Endodermal cell (in vitro differentiated cells): ENCODE measurements at regions not wholly inside any gene's neighbourhood (a gene's known extent, or its start where the extent isn't known, plus 50 kb on each side); places are given as distances from the start of the nearest gene placed in this dataset.

Experiments
- DNase-seq: peaks from one replicate; pipeline ENCODE4 v3.0.0-alpha.2; 2017
- H3K27ac ChIP-seq: 2 replicates; pipeline ENCODE4 v1.5.1; 2013; ENCODE audit warnings: mild to moderate bottlenecking, low read depth, low read length, moderate library complexity
- H3K27me3 ChIP-seq: 2 replicates; pipeline ENCODE4 v1.6.1; 2013; ENCODE audit warnings: mild to moderate bottlenecking, low read length, moderate library complexity; ENCODE audit not compliant: insufficient read depth, control insufficient read depth, poor library complexity, severe bottlenecking
- H3K36me3 ChIP-seq: 2 replicates; pipeline ENCODE4 v1.7.0; 2013; ENCODE audit warnings: mild to moderate bottlenecking, low read length, moderate library complexity; ENCODE audit not compliant: control insufficient read depth, insufficient read depth
- H3K4me1 ChIP-seq: one replicate; pipeline ENCODE4 v1.7.0; 2013; ENCODE audit warnings: low read length; ENCODE audit not compliant: control insufficient read depth, insufficient read depth
- H3K4me3 ChIP-seq: 2 replicates; pipeline ENCODE4 v1.5.1; 2013; ENCODE audit warnings: mild to moderate bottlenecking, low read length, moderate library complexity
- H3K9ac ChIP-seq: 2 replicates; pipeline ENCODE4 v1.6.1; 2013; ENCODE audit warnings: mild to moderate bottlenecking, low read length, moderate library complexity; ENCODE audit not compliant: poor library complexity, severe bottlenecking; ENCODE audit errors: extremely low read depth
- H3K9me3 ChIP-seq: 2 replicates; pipeline ENCODE4 v1.6.1; 2013; ENCODE audit warnings: mild to moderate bottlenecking, low read length, moderate library complexity; ENCODE audit not compliant: control insufficient read depth
- H3K27ac Mint-ChIP-seq: 2 replicates; pipeline ENCODE4 v1.8.0; 2020; ENCODE audit warnings: mixed read lengths
- H3K27me3 Mint-ChIP-seq: 2 replicates; pipeline ENCODE4 v1.8.0; 2021; ENCODE audit warnings: mild to moderate bottlenecking, mixed read lengths; ENCODE audit not compliant: insufficient read depth
- H3K36me3 Mint-ChIP-seq: 2 replicates; pipeline ENCODE4 v1.8.0; 2020; ENCODE audit warnings: low read depth, mixed read lengths
- H3K4me1 Mint-ChIP-seq: 2 replicates; pipeline ENCODE4 v1.8.0; 2020; ENCODE audit warnings: mixed read lengths
- H3K4me3 Mint-ChIP-seq: 2 replicates; pipeline ENCODE4 v1.8.0; 2020; ENCODE audit warnings: mild to moderate bottlenecking, moderate library complexity, mixed read lengths
- H3K9me3 Mint-ChIP-seq: 2 replicates; pipeline ENCODE4 v1.8.0; 2020; ENCODE audit warnings: mild to moderate bottlenecking, mixed read lengths
- WGBS, 2 experiments: methylation state at CpG; one replicate each; pipeline versions ENCODE4 v1.1.5 to v1.1.7; 2013; ENCODE audit warnings: missing lambda C conversion rate in 2 of 2, mixed read lengths in 1 of 2; ENCODE audit not compliant: insufficient coverage in 1 of 2, insufficient read length in 1 of 2; 5-methylcytosine and 5-hydroxymethylcytosine counted together
- TF ChIP-seq, protein P1 (sequence below): fragments of 200-600 bp; sonication (generic); conservative IDR thresholded peaks from 2 replicates; pipeline ENCODE4 v1.5.0; 2021; ENCODE audit warnings: antibody characterized with exemption, mild to moderate bottlenecking

DNA sequence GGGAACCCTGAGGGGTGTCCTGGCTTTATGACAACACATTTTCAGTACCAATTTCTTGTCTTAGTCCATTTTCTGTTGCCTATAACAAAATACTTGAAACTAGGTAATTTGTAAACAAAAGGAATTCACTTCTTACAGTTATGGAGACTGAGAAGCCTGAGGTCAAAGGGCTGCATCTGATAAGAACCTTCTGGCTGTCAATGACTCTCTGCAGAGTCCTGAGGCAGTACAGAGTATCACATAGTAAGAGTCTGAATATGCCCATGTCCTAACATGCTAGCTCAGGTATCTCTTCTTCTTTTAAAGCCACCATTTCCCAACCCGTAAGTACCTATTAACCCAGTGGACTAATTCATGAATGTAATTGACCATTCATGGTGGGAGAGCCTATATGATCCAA lies 1458.6 kb upstream of the EYS start:
- DNase-seq: no peak
- Histone ChIP-seq H3K9ac (no peak overlapping the region), H3K27me3 (no peaks in the 10 kb centered on the region), H3K4me3 (no peak overlapping the region), H3K9me3 (peaks cover 7% of the 10 kb centered on the region), H3K27ac (no peak overlapping the region), H3K36me3 (no peaks in the 10 kb centered on the region), H3K4me1 (no peaks in the 10 kb centered on the region)
- Mint-ChIP-seq H3K4me1 (no peaks in the 10 kb centered on the region), H3K27me3 (no peaks in the 10 kb centered on the region), H3K36me3 (no peaks in the 10 kb centered on the region), H3K9me3 (peaks cover 19% of the 10 kb centered on the region), H3K27ac (no peak overlapping the region), H3K4me3 (no peak overlapping the region)
- 77 to 100% methylated on average over 1 of the region's 1 CpG for WGBS, 2 experiments
- TF ChIP-seq, protein P1, sequence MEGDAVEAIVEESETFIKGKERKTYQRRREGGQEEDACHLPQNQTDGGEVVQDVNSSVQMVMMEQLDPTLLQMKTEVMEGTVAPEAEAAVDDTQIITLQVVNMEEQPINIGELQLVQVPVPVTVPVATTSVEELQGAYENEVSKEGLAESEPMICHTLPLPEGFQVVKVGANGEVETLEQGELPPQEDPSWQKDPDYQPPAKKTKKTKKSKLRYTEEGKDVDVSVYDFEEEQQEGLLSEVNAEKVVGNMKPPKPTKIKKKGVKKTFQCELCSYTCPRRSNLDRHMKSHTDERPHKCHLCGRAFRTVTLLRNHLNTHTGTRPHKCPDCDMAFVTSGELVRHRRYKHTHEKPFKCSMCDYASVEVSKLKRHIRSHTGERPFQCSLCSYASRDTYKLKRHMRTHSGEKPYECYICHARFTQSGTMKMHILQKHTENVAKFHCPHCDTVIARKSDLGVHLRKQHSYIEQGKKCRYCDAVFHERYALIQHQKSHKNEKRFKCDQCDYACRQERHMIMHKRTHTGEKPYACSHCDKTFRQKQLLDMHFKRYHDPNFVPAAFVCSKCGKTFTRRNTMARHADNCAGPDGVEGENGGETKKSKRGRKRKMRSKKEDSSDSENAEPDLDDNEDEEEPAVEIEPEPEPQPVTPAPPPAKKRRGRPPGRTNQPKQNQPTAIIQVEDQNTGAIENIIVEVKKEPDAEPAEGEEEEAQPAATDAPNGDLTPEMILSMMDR: no peak

DNA sequence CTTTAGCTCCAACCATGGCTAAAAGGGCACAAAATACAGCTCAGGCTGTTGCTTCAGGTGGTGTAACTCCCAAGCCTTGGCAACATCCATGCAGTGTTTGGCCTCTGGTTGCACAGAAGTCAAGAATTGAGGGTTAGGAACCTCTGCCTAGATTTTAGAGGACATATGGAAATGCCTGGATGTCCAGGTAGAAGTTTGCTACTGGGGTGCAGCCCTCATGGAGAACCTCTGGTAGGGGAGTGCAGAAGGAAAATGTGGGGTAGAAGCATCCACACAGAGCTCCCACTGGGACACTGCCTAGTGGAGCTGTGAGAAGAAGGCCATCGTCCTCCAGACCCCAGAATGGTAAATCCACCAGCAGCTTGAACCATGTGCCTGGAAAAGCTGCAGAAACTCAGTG lies 1453.8 kb upstream of the EYS start:
- Mint-ChIP-seq H3K27me3 (no peaks in the 10 kb centered on the region), H3K36me3 (no peaks in the 10 kb centered on the region), H3K27ac (no peak overlapping the region), H3K9me3 (peaks cover 37% of the 10 kb centered on the region), H3K4me1 (no peaks in the 10 kb centered on the region), H3K4me3 (no peak overlapping the region)
- Histone ChIP-seq H3K27ac (no peak overlapping the region), H3K9me3 (peaks cover 13% of the 10 kb centered on the region), H3K9ac (no peak overlapping the region), H3K27me3 (no peaks in the 10 kb centered on the region), H3K4me3 (no peak overlapping the region), H3K4me1 (no peaks in the 10 kb centered on the region), H3K36me3 (no peaks in the 10 kb centered on the region)
- WGBS, 2 experiments: 76 to 86% methylated on average over 1 of the region's 1 CpG
- TF ChIP-seq, protein P1: no peak
- no peak for DNase-seq

DNA sequence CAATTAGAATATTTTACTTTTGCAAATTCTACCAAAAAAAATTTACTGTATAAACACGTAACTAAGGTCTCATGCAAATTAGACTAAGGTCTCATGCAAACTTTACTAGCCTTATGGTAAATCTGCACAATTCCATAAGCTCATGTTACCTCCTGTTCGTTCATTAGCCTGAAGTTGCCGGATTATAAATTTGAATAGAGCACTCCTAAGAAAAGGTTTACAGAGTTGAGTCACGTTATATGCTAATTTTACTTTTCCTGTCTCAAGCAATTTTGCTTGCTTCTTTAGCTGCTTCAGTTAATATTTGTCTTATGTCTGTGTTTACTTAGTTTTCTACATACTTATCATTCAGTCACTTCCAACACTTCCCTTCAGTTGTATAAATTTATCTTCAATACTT lies 1434.0 kb upstream of the EYS start:
- no peaks in the 10 kb centered on the region for H3K9me3 ChIP-seq
- H3K4me3 ChIP-seq: no peak overlapping the region
- Mint-ChIP-seq H3K4me3 (no peak overlapping the region), H3K4me1 (no peaks in the 10 kb centered on the region), H3K27ac (no peak overlapping the region), H3K9me3 (peaks cover 8% of the 10 kb centered on the region), H3K27me3 (no peaks in the 10 kb centered on the region), H3K36me3 (no peaks in the 10 kb centered on the region)
- no peaks in the 10 kb centered on the region for H3K27me3 ChIP-seq
- no peaks in the 10 kb centered on the region for H3K36me3 ChIP-seq
- TF ChIP-seq, protein P1: no peak
- no peak for DNase-seq
- H3K27ac ChIP-seq: no peak overlapping the region
- H3K4me1 ChIP-seq: no peaks in the 10 kb centered on the region
- WGBS, 2 experiments: 88 to 93% methylated on average over 3 to 4 of the region's 4 CpGs
- H3K9ac ChIP-seq: no peak overlapping the region
